GM12891 (cell line): ENCODE measurements at regions not wholly inside any gene's neighbourhood (a gene's known extent, or its start where the extent isn't known, plus 50 kb on each side); places are given as distances from the start of the nearest gene placed in this dataset.

Experiments
- POLR2A ChIP-seq: IDR thresholded peaks from 2 replicates; pipeline ENCODE4 v1.6.1; 2011; ENCODE audit warnings: low read depth, low read length, control low read depth
- POLR2AphosphoS5 ChIP-seq: IDR thresholded peaks from 2 replicates; pipeline ENCODE4 v1.6.1; 2011; ENCODE audit warnings: low read depth, low read length, control low read depth
- POU2F2 ChIP-seq: IDR thresholded peaks from 2 replicates; pipeline ENCODE4 v1.6.1; 2011; ENCODE audit warnings: low read depth, mild to moderate bottlenecking, control low read depth, low read length, moderate library complexity
- SPI1 ChIP-seq: IDR thresholded peaks from 2 replicates; pipeline ENCODE4 v1.6.1; 2011; ENCODE audit warnings: low read depth, low read length, control low read depth
- TAF1 ChIP-seq: IDR thresholded peaks from 2 replicates; pipeline ENCODE4 v1.6.1; 2011; ENCODE audit warnings: low read depth, low read length, control low read depth

GRCh38 chr2:194883711-194884110 is 773.3 kb upstream of the SLC39A10 start:
- TF ChIP-seq POLR2A (no peak), TAF1 (no peak), POLR2AphosphoS5 (no peak), SPI1 (no peak), POU2F2 (no peak)
